Hepatocyte (in vitro differentiated cells): ENCODE measurements at regions not wholly inside any gene's neighbourhood (a gene's known extent, or its start where the extent isn't known, plus 50 kb on each side); places are given as distances from the start of the nearest gene placed in this dataset.

ENCODE experiments used
- EZH2 ChIP-seq: fragments of 200-600 bp; sonication (generic); IDR thresholded peaks from 2 replicates; pipeline ENCODE4 v1.6.1; 2016; ENCODE audit warnings: antibody characterized with exemption, mild to moderate bottlenecking, borderline replicate concordance
- EZH2phosphoT487 ChIP-seq: fragments of 200-600 bp; sonication (generic); IDR thresholded peaks from one replicate; pipeline ENCODE4 v1.6.1; 2018; ENCODE audit warnings: antibody characterized with exemption, mild to moderate bottlenecking, low read depth, moderate library complexity; ENCODE audit not compliant: unreplicated experiment, severe bottlenecking
- TF ChIP-seq, protein P1 (sequence below): fragments of 200-600 bp; sonication (generic); IDR thresholded peaks from 2 replicates; pipeline ENCODE4 v1.5.1; 2016; ENCODE audit warnings: antibody characterized with exemption, mild to moderate bottlenecking; ENCODE audit not compliant: poor library complexity

DNA sequence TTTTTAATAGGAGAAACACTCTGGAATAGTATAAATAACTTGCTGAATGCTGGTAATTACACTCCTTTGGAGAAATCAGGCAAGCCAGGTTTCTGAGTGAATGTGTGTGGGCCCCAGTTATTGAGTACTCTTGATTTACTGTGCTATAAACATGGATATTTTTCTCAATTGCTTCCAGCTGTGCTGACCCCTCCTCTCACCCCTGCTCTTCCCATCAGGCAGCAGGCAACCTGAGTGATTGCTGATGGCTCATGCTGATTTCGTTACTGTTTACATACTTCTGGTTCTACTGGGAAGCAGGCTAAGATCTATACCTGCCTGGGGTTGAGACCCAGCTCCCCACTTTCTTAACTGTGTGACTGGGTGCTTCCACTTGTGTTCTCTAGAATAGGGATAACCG is 68.5 kb downstream of the DHCR7 start:
- TF ChIP-seq EZH2phosphoT487 (no peak), EZH2 (no peak)
- TF ChIP-seq, protein P1, sequence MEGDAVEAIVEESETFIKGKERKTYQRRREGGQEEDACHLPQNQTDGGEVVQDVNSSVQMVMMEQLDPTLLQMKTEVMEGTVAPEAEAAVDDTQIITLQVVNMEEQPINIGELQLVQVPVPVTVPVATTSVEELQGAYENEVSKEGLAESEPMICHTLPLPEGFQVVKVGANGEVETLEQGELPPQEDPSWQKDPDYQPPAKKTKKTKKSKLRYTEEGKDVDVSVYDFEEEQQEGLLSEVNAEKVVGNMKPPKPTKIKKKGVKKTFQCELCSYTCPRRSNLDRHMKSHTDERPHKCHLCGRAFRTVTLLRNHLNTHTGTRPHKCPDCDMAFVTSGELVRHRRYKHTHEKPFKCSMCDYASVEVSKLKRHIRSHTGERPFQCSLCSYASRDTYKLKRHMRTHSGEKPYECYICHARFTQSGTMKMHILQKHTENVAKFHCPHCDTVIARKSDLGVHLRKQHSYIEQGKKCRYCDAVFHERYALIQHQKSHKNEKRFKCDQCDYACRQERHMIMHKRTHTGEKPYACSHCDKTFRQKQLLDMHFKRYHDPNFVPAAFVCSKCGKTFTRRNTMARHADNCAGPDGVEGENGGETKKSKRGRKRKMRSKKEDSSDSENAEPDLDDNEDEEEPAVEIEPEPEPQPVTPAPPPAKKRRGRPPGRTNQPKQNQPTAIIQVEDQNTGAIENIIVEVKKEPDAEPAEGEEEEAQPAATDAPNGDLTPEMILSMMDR: no peak
